ENCODE measurements at regions not wholly inside any gene's neighbourhood (a gene's known extent, or its start where the extent isn't known, plus 50 kb on each side); places are given as distances from the start of the nearest gene placed in this dataset.
"Not testable (repeated sequence)": the region's sequence is repeated elsewhere in the genome, so short reads cannot be mapped to it uniquely, and the experiment has no call there.

DNA sequence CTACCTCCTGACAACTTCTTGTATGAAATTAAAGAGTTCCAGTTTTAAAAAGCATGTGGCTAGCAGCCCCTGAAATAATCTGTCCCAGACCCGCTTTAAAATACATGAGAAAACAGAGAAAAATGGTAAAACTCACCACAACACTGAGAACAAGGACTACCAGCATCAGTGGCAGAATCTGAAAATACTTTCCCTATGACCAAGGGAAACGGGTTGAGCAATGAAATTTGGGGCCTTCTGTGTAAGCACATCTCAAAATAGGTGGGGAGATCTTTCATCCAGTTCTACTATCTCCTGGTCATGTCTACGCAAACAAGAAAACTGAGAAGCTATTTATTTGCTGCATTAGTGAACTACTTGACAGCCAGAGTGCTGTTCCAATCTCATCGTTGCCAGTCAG, 172.3 kb downstream of the LNPK start:
- no peak for DNase-seq

DNA sequence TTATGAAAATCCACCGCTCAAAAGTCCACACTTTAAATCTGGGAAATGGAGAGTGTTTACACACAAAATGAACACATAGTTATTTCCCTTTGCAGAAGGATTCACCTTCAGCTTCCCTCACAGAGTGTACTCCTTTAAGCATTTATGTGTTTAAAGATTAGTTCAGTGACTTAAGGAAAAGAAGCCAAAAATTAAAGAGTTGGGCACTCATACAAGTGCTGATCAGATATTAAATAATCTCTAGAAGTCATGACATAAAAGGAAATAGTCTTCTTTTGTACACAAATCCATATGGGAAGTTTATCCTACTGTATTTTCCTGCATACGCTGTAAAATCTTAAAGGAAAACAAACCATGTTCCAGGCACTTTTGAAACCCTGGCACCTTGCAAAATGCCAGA, 174.2 kb downstream of the LNPK start:
- no peak for DNase-seq

DNA sequence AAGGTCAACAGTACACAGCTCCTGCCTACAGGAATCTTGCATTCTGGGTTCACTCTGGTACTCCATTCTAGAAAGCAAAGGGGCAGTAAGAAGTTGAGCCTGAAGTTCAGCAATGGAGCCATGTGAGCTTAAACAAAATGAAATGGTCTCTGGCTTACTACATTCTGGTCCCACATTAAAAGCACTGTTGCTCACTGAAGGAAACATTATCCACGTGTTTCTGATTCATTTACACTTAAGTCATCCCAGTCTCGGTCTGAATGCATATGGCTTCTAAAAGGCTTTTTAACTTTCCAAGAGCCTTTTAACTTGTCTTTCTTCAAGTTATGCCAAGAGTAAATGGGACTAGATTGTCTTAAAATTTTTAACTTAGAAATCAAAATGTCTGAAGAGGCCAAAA, 177.8 kb downstream of the LNPK start:
- DNase-seq: no peak

DNA sequence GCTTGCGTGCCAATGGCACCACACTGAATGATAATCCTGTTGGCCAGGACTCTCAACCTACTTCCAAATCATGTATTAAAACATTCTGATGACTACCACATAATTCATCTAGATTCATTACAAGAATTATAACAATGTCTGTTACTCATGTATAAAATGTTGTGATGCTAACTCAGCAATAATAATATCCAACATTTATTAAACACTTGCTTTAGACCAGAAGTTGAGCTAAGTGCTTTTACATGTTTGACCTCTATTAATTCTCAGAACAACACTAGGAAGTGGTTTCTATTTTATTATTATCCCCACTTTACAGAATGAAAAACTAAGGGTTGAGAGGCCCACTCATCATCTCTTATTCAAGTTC, 178.4 kb downstream of the LNPK start:
- DNase-seq: no peak

DNA sequence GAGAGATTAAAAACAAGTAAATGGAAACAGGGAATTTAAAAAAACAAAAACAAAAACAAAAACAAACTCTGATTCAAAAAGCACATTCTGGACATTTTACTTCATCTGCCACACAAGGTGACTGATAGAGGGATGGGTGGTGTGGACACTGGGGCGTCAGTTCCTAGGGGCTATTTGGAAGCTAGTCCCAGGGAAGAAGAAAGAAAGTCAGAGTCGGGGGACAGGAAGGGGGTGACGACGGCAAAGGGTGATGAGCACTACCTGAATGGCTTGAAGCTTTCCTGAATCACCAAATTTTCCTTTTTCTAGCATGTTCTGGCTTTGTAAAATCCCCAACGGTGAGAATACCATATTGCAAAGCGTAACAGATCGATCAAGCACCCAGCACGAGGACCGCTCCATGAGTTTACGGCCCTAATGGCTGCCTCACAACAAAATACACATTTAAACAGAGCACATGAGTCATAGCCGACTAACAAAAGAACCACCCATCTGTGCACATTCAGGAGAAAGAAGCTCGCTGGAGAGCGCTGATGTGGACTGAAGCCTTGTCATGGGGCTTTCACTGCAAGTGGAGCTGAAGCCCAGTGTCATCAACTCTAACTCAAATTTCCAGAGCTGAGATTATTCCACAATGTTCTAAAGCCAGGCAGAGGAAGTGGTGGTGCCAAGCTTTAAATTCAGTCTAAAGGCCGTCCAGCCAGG, 178.9 kb downstream of the LNPK start:
- DNase-seq: no peak

DNA sequence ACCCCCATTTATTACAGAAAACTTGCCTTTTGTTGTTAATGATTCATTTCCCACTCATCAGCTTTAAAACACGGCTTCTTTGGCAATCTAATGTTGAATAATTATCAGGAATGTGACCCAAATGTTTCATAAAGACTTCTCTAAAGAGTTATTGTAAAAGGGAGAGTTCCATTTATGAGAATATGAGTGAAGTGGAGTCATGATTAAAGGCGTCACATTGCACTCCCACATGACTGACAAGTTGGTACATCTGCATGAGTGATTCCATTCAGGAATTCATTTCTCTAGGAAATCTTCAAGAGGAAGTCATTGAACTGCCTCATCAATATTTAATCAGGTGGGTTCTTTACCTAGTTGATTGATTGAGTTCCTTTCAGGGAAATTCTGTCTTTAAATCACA, 184.8 kb downstream of the LNPK start:
- no peak for DNase-seq

DNA sequence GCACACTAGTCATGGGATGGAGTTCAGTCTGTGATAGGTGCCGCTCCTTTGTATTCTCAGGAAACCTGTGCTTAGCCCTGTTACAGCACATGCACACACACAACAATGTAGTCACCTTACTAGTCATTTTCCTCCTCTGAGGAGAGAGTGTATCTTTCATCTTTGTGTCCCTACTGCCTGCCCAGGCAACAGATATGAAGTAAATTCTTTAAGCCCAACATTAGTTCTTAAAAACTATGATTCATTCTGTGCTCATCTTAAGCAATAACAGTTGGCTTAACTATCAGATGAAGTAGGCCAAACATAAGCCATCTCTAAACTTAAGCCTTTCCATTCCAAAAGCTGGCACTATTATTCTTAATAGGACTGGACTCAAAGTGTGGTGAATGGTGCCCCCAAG, 186.5 kb downstream of the LNPK start:
- DNase-seq: no peak

DNA sequence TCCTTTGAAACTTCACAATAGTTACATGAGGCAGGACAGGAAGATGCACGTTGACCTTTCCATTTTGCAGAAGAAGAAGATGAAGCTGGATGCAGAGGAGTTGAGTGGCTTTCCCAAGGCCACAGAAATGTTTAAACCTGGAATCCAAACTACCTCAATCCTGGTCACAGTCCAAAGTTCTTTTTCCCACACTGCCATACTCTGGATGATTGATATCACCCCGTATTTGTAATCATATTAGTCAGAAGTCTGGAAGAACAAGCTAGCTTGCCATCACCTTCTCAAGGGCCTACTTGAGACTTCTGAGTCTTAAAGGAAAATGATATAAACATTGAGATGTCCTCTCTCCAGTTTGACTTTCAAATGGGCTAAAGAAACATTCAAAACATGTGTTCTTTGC, 190.1 kb downstream of the LNPK start:
- no peak for DNase-seq

DNA sequence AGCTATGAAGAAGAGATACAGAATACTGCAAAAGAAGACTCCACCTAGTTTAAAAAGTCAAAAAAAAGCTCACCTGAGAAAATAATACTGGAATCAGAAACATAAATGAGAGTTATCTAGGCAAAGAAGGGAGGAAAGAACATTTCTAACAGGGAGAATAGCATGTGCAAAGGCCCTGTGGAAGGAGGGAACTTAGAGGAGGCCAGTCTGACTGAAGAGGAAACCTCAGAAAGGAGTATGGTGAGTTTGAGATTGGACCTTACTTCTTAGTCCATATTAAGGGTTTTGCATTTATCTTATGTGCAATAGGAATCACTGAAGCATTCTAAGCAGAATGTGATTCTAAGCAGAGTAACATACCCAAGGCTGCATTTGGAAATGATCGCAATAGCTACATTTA, 193.2 kb downstream of the LNPK start:
- DNase-seq: no peak

DNA sequence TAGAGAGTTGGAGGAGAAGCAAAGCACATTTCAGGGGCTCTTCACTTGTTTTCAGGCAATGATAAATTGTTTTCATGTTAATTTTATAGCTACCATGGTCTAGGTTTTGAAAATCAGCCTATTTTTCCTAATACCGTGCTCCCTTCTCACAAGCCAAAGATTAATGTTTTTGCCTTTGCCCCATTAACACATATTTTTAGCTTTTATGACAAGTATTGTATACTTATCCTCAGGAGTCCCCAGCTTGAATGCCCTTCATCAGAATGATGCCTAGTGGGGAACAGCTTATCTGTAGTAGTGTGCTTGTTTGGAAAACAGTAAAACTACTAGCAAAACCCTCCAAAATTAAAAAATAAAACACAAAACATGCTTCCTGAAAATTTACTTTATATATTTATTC, 194.0 kb downstream of the LNPK start:
- DNase-seq: no peak

DNA sequence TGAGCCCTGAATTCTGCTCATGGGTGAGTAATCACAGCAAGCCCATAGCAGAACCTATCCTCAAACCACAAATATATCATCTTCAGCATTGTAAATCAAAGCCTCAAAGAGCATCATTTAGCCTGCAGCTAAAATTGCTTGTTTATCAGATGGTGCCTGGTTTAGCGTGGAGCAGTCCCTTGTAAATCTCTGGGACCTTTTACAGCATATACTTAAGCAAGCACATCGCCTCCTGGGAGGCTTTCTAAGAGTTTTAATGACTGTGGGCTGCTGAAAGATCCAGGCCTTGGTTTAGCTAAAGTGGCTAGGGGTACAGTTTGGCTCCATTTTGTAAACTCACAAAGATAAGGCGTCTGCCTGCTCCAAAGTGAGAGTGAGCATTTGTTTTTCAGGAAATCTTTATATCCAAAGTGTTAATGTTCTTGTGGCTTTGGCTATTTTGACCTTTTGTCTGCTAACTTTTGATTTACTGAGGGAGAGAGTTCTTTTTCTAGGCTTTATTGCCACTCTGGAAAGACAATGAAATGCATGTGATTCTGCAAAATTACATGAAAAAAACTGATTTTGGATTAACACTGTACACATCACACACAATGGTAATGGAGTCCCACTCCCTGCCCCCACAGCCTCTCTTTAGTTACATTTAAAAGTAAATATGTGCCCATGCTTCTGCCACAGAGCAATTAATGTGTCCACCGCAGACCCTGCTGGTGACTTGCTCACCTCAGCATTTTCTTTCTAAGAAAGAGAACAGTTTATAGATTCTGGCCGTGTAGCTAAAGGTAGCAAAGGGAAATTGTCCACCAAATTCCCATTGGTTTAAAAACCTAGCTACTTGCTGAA, 194.8 kb downstream of the LNPK start:
- no peak for DNase-seq

DNA sequence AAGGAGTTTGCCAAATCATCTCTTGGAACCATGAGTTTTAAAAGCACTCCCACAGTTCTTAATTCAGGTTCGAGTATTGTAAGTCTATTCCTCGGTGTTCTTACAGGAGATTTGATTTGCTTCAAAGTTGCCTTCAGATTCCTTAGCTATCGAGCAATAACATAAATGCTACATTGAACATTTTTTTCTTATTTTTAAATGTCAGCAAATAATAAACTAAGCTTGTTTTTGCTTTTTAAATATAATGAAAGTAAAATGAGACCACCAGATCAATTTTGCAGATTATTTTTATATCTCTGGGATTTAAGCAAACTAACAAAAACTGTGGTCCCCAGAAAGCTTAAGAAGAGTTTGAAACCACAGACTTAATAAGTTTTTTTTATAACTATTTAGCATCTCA, 195.5 kb downstream of the LNPK start:
- DNase-seq: no peak

DNA sequence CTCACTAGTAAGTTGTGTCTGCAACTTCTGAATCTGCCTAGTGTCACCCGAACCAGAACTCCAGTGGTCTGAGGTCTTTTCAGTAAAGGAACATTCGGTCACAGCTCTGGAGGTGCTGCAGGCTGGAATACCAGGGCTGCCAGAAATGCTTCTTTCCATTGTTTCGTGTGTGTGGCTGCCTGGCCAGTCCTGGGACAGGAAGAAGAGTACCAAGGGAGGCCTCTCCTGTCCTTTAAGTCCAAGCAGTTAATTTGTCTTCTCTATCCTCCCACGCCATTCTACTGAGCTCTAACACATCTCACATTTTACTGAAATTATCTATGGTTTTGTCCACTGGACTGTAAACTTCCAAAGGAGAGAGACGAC, 196.0 kb downstream of the LNPK start:
- DNase-seq: no peak

DNA sequence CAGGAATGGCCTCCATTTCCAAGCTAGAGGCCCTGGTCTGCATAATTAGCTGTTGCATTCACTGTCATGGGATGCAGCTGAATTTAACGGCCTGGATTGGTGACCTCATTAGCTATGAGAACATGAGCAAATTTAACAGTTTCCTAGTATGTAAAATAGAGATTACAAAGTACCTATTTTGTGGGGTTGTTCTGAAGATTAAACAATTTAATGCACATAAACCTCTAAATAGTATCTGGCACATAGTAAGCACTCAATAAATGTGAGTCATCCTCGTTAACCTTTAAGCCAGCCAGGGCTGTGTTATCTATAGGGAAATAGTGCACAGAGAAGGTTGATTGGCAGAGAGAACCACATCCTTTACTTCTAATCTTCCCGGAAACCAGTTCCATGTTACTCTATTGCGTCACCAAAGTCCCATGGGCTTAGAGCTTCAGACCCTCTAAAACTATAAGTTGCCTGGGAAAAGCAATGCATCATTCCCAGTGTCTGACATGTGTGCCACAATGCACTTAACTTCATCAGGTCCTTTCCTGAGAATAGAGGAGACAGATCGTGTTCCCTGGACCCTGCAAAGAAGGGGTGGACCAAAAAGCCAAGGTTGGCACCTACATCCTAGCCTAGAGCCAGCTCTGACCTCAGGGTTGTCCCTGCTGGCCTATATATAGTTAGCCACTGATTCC, 196.5 kb downstream of the LNPK start:
- no peak for DNase-seq

DNA sequence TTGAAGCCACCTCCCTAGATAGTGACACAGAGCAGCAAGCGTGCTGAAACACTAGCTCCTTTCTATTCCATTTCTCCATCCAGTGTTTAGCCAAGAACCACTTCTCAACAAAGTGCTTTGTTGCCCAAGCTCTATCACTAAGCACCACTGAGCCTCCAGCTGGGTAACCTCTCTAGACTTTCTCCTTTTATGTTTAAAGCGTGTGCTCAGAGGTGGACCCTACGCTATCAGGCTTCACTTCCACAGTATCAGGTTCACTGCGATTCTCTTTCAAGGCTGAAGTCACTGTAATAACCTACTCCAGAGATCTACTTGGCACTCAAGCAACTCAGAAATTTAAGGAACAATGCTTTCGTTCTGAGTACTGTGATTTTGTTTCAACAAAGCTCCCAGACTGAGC, 197.9 kb downstream of the LNPK start:
- no peak for DNase-seq

DNA sequence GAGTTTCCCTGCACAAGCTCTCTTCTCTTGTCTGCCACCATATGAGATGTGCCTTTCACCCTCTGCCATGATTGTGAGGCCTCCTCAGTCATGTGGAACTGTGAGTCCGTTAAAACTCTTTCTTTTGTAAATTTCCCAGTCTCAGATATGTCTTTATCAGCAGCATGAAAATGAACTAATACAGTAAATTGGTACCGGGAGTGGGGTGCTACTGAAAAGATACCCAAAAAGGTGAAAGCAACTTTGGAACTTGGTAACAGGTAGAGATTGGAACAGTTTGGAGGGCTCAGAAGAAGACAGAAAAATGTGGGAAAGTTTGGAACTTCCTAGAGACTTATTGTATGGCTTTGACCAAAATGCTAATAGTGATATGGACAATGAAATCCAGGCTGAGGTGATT, 205.6 kb downstream of the LNPK start:
- DNase-seq: not testable (repeated sequence)

DNA sequence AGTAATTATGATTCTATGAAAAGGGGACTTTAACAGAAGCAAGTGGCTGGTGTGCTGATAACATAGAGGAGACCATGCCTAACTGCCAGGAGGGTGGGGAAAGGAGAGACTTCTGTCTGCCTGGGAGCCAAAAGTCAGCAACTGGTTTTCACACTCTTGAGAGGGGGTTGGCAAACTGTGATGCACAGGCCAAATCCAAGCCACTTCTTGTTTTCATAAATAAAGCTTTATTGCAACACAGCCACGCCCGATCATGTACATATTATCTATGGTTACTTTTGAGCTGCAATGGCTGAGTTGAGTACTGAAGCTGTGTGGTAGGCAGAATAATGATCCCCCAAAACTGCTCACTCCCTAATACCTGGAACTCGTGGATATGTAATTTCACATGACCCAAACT, 208.4 kb downstream of the LNPK start:
- DNase-seq: no peak

DNA sequence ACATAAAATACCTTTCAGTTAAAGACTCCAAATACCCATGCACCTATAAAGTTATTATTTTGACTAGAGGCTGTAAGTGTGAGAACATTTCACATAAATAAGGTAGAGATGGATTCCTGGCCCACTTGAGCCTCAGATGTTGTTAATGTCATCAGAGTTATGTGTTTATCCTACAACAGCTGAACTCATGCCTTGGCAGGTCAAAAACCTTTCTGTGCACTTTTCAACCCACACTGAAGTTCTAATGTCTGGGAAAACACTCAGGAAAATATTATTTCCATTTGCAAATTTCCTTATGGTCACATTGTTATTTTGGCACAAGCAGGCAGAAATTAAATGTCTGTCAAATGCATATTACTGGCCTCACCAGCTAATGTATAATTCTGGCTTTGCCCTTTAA, 209.2 kb downstream of the LNPK start:
- peak; percentile 74 for DNase-seq

DNA sequence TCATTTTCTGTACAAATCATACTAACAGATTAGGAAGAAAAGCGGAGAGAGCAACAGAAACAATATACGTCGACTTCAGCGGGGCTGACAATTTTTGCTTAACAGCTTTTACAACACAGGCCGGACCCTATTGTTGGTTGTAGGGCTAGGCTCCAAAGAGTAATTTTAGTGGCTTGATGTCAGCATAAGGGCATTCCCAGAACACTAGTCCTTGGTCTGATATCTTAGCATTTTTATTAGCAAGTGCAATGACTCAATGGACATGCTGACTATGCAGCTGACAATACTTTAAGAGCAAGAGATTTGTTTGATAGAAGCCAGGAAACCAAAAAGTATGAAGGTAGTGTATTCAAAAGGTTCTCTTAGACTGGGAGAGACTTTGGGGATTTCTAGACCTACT, 209.9 kb downstream of the LNPK start:
- no peak for DNase-seq

DNA sequence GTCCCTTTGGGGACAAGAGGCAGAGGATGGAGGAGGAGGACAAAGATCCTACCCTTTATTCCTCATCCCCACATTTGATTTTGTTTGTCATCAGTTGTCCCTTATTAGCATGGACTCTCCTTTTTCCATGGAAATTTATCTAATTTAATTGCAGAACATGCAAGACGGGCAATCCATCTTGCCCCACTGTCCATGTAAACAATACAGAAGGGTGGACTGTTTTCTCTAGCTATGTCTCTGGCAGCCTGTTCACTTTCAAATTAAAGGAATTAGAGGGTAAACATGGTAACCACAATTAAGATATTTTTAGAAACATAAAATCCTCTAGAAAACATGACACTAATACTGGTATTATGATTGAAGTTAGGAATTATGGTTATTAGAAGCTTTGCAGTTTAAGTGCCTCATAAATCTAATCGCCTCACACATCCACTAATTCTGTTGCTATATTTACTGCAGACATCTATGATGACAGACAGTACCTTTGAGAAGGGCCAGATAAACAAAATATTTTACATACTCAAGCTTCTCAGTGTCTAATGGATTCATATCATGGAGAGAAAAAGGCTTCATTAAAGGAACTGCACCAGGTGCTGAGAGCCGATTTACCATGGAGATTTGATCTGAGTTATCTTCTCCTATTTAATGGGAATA, 215.5 kb downstream of the LNPK start:
- DNase-seq: no peak

DNA sequence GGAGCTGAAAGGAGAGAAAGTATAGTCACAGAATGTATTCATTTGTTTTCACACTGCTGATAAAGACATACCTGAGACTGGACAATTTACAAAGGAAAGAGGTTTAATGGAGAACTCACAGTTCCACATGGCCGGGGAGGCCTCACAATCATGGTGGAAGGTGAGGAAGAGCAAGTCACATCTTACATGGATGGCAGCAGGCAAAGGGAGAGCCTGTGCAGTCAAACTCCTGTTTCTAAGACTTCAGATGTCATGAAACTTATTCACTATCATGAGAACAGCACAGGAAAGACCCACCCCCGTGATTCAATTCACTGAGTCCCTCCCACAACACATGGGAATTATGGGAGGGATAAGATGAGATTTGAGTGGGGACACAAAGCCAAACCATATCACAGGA, 224.7 kb downstream of the LNPK start:
- DNase-seq: not testable (repeated sequence)

DNA sequence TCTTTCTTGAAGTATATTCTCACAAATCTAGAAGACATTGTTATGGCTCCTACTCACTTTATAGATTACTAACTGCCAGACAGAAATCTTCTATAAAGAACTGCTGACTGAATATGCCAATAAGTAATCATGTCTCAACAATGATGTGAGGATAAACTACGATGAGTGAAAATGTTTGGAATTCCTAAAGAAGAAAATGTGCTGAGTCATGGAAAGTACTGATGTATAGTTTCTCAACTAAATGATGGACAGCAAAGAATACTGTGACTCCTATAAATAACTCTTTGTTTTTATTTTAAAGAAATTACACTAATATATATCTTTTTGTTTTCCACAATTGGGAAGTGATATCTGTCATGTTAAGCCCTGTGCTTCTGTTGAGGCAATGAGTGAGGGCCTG, 232.9 kb downstream of the LNPK start:
- no peak for DNase-seq

DNA sequence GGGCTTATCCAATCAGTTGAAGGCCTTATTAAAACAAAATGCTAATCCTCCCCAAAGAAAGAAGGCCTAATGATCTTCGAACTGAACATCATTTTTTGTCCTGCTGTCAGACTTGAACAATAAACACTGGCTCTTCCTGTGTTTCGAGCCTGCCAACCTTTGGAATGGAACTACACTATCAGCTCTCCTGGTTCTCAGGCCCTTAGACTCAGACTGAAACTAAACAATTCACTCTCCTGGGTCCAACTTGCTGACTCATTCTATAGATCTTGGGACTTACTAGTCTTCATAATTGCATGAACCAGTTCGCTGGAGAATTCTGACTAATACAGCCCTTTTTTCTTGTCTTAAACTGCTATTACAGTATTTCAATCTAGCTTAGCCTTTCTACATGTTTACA, 235.2 kb downstream of the LNPK start:
- no peak for DNase-seq
